ENCODE measurements at regions not wholly inside any gene's neighbourhood (a gene's known extent, or its start where the extent isn't known, plus 50 kb on each side); places are given as distances from the start of the nearest gene placed in this dataset.

DNA sequence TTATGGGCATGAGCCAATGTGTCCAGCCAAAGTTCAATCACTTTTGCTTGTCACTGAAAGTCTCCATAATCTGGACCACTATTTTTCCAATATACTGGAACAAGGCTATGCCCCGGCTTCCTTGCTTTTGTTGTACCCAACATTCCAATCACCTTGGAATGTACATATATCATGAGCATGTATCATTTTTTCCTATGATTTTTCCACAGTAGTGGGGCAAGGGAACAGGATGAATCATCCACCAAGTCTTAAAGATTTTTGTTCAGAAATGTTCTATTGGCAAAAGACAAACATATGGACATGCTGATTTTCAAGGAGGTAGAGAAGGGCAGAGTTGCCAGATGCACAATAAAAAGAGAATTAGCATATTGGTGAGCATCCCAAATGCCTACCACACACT is 548.1 kb upstream of the INTU start:
- H3K9ac ChIP-seq (ENCODE audit: insufficient read depth, low read length): no peak overlapping the region
- no peaks in the 10 kb centered on the region for H3K79me2 ChIP-seq (ENCODE audit: control insufficient read depth, insufficient read depth, low read length)
- H3K4me1 ChIP-seq (ENCODE audit: control insufficient read depth, extremely low read depth, insufficient read depth, low read length): no peaks in the 10 kb centered on the region
- TF ChIP-seq, protein P1, sequence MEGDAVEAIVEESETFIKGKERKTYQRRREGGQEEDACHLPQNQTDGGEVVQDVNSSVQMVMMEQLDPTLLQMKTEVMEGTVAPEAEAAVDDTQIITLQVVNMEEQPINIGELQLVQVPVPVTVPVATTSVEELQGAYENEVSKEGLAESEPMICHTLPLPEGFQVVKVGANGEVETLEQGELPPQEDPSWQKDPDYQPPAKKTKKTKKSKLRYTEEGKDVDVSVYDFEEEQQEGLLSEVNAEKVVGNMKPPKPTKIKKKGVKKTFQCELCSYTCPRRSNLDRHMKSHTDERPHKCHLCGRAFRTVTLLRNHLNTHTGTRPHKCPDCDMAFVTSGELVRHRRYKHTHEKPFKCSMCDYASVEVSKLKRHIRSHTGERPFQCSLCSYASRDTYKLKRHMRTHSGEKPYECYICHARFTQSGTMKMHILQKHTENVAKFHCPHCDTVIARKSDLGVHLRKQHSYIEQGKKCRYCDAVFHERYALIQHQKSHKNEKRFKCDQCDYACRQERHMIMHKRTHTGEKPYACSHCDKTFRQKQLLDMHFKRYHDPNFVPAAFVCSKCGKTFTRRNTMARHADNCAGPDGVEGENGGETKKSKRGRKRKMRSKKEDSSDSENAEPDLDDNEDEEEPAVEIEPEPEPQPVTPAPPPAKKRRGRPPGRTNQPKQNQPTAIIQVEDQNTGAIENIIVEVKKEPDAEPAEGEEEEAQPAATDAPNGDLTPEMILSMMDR (conservative IDR thresholded peaks at IDR 0.05 in 1 of 2, IDR thresholded peaks at IDR 0.05 in 1 of 2; ENCODE audit: low read depth in 1 of 2, low read length in 2 of 2): no peak
- TF ChIP-seq EZH2 (IDR thresholded peaks at IDR 0.05; ENCODE audit: low read length, missing control alignments): no peak
- no peaks in the 10 kb centered on the region for H3K9me3 ChIP-seq (ENCODE audit: control insufficient read depth, insufficient read depth, low read depth, low read length)
- no peak overlapping the region for H3K4me3 ChIP-seq (replicated peaks in 1 of 4; ENCODE audit: control extremely low read depth in 1 of 4, insufficient read depth in 1 of 4, low read depth in 3 of 4, low read length in 4 of 4)
- peak; percentile 7 to 12 for DNase-seq (ENCODE audit: low read depth in 2 of 2)
- no peaks in the 10 kb centered on the region for H3K27me3 ChIP-seq (ENCODE audit: control insufficient read depth, insufficient read depth, low read length)
- H3K4me2 ChIP-seq (ENCODE audit: extremely low read depth, insufficient read depth, low read length): no peak overlapping the region
- no peaks in the 10 kb centered on the region for H3K36me3 ChIP-seq (ENCODE audit: control insufficient read depth, insufficient read depth, low read length)
- H4K20me1 ChIP-seq (ENCODE audit: control insufficient read depth, extremely low read depth, insufficient read depth, low read length): no peaks in the 10 kb centered on the region
- no peak overlapping the region for H3K27ac ChIP-seq (ENCODE audit: insufficient read depth, low read length)
- H2AFZ ChIP-seq (ENCODE audit: low read length): no peak overlapping the region

DNA sequence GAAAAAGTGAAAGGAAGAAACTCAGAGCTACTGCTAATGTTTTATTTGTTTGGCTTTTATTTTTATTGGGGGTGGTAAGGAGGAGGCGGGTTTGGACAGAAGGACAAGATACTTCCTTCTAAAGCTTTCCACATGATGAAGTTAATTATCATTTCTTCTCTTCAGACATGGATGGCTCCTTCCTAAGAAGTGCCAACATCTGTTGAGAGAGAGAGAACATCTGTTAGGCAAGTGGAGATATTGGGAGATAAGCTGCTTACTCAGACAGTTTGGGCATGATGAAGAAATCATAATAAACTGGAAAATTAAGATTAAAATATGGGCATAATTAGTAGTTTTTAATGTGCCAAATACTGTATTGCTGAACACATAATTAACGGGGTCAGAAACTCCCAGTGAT is 535.7 kb upstream of the INTU start:
- H3K36me3 ChIP-seq (ENCODE audit: control insufficient read depth, insufficient read depth, low read length): no peaks in the 10 kb centered on the region
- H3K27me3 ChIP-seq (ENCODE audit: control insufficient read depth, insufficient read depth, low read length): no peaks in the 10 kb centered on the region
- no peak overlapping the region for H2AFZ ChIP-seq (ENCODE audit: low read length)
- H3K4me3 ChIP-seq (replicated peaks in 1 of 4; ENCODE audit: control extremely low read depth in 1 of 4, insufficient read depth in 1 of 4, low read depth in 3 of 4, low read length in 4 of 4): no peak overlapping the region
- no peak overlapping the region for H3K4me2 ChIP-seq (ENCODE audit: extremely low read depth, insufficient read depth, low read length)
- no peaks in the 10 kb centered on the region for H4K20me1 ChIP-seq (ENCODE audit: control insufficient read depth, extremely low read depth, insufficient read depth, low read length)
- TF ChIP-seq EZH2 (IDR thresholded peaks at IDR 0.05; ENCODE audit: low read length, missing control alignments): no peak
- TF ChIP-seq, protein P1 (conservative IDR thresholded peaks at IDR 0.05 in 1 of 2, IDR thresholded peaks at IDR 0.05 in 1 of 2; ENCODE audit: low read depth in 1 of 2, low read length in 2 of 2): no peak
- DNase-seq (ENCODE audit: low read depth in 2 of 2): peak in 1 of 2 donors; percentile 13
- H3K27ac ChIP-seq (ENCODE audit: insufficient read depth, low read length): no peak overlapping the region
- H3K9me3 ChIP-seq (ENCODE audit: control insufficient read depth, insufficient read depth, low read depth, low read length): no peaks in the 10 kb centered on the region
- no peaks in the 10 kb centered on the region for H3K4me1 ChIP-seq (ENCODE audit: control insufficient read depth, extremely low read depth, insufficient read depth, low read length)
- H3K79me2 ChIP-seq (ENCODE audit: control insufficient read depth, insufficient read depth, low read length): no peaks in the 10 kb centered on the region
- no peak overlapping the region for H3K9ac ChIP-seq (ENCODE audit: insufficient read depth, low read length)

DNA sequence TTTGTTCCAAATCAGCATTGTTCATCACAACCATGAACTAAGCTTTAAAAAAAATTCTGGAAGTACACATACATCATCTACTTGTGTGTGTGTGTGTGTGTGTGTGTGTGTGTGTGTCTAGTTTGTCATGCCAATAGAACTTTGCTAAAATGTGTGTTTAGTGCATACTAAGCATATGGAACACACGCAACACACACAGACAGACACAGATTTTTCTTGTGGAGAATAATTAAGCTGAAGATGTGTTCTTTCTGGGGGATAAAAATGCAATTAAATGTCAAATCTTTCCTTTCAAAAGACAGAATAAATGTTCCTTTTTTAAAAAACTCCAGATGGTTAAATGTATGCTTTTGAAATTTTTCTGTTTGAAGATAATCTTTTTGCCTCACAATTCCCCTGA is 530.4 kb upstream of the INTU start:
- Histone ChIP-seq H4K20me1 (ENCODE audit: control insufficient read depth, extremely low read depth, insufficient read depth, low read length) (no peaks in the 10 kb centered on the region), H3K79me2 (ENCODE audit: control insufficient read depth, insufficient read depth, low read length) (no peaks in the 10 kb centered on the region), H3K27me3 (ENCODE audit: control insufficient read depth, insufficient read depth, low read length) (no peaks in the 10 kb centered on the region), H3K9ac (ENCODE audit: insufficient read depth, low read length) (no peak overlapping the region), H3K4me1 (ENCODE audit: control insufficient read depth, extremely low read depth, insufficient read depth, low read length) (no peaks in the 10 kb centered on the region), H3K9me3 (ENCODE audit: control insufficient read depth, insufficient read depth, low read depth, low read length) (no peaks in the 10 kb centered on the region), H3K4me2 (ENCODE audit: extremely low read depth, insufficient read depth, low read length) (no peak overlapping the region), H3K27ac (ENCODE audit: insufficient read depth, low read length) (no peak overlapping the region), H3K36me3 (ENCODE audit: control insufficient read depth, insufficient read depth, low read length) (no peaks in the 10 kb centered on the region), H3K4me3 (replicated peaks in 1 of 4; ENCODE audit: control extremely low read depth in 1 of 4, insufficient read depth in 1 of 4, low read depth in 3 of 4, low read length in 4 of 4) (no peak overlapping the region), H2AFZ (ENCODE audit: low read length) (no peak overlapping the region)
- DNase-seq (ENCODE audit: low read depth in 2 of 2): no peak
- TF ChIP-seq, protein P1 (conservative IDR thresholded peaks at IDR 0.05 in 1 of 2, IDR thresholded peaks at IDR 0.05 in 1 of 2; ENCODE audit: low read depth in 1 of 2, low read length in 2 of 2): no peak
- no peak for TF ChIP-seq EZH2 (IDR thresholded peaks at IDR 0.05; ENCODE audit: low read length, missing control alignments)

Measured in fibroblast of lung (primary cell).